Gastroesophageal sphincter (tissue), 3 donors: ENCODE measurements at regions not wholly inside any gene's neighbourhood (a gene's known extent, or its start where the extent isn't known, plus 50 kb on each side); places are given as distances from the start of the nearest gene placed in this dataset.

Experiments
- POLR2A ChIP-seq, 2 donors: fragments of 450-650 bp; IDR thresholded peaks; one replicate each; pipeline ENCODE4 v1.6.1; 2017; ENCODE audit warnings: antibody characterized with exemption in 2 of 2, mild to moderate bottlenecking in 2 of 2, moderate library complexity in 1 of 2
- TF ChIP-seq, protein P1 (sequence below), 4 experiments: fragments of 200-600 bp in 2 of 4; fragments of 450-650 bp in 2 of 4; sonication (generic) in 1 of 4; IDR thresholded peaks; one replicate each; pipeline ENCODE4 v1.5.1; 2017 to 2019; ENCODE audit warnings: antibody characterized with exemption in 4 of 4, mild to moderate bottlenecking in 2 of 4, moderate library complexity in 2 of 4

DNA sequence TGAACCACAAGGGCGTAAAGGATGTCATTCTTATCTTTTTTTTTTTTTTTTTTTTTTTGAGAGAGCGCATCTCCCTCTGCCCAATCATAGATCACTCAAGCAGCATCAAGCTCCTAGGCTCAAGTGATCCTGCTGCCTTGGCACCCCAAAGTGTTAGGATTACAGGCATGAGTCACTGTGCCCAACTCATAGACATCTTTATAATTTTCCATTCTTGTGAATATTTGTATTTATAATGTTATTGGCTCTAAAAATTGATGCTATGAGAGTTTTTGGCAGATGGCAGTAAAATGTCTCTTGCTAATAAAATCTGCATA, 128.7 kb downstream of the AKR1D1 start:
- TF ChIP-seq, protein P1, sequence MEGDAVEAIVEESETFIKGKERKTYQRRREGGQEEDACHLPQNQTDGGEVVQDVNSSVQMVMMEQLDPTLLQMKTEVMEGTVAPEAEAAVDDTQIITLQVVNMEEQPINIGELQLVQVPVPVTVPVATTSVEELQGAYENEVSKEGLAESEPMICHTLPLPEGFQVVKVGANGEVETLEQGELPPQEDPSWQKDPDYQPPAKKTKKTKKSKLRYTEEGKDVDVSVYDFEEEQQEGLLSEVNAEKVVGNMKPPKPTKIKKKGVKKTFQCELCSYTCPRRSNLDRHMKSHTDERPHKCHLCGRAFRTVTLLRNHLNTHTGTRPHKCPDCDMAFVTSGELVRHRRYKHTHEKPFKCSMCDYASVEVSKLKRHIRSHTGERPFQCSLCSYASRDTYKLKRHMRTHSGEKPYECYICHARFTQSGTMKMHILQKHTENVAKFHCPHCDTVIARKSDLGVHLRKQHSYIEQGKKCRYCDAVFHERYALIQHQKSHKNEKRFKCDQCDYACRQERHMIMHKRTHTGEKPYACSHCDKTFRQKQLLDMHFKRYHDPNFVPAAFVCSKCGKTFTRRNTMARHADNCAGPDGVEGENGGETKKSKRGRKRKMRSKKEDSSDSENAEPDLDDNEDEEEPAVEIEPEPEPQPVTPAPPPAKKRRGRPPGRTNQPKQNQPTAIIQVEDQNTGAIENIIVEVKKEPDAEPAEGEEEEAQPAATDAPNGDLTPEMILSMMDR (IDR thresholded peaks at IDR 0.05) = no peak
- TF ChIP-seq POLR2A (IDR thresholded peaks at IDR 0.05) = no peak
